HG03520 (cell line): ENCODE measurements at regions not wholly inside any gene's neighbourhood (a gene's known extent, or its start where the extent isn't known, plus 50 kb on each side); places are given as distances from the start of the nearest gene placed in this dataset.
"Not testable (repeated sequence)": the region's sequence is repeated elsewhere in the genome, so short reads cannot be mapped to it uniquely, and the experiment has no call there.

Experiments
- ATAC-seq: cut with Tn5 transposase; IDR thresholded peaks from one replicate; pipeline ENCODE4 v1.9.1; 2021; ENCODE audit warnings: mild to moderate bottlenecking, moderate library complexity; ENCODE audit not compliant: unreplicated experiment

DNA sequence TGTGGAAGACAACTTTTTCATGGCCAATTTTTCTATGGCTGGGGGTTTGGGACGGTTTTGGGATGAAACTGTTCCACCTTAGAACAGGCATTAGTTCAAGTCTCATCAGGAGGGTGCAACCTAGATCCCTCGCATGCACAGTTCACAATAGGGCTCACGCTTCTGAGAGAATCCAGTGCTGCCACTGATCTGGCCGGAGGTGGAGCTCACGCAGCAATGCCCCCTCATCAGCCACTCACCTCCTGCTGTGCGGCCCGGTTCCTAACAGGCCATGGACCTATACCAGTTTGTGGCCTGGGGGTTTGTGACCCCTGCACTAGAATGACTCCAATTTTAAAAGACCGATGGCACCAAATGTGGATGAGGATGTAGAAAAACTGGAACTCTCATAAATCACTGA, 127.2 kb upstream of the IER5L start:
- ATAC-seq: no peak

GRCh38 chr9:129301941-129302340, 123.9 kb upstream of the IER5L start:
- ATAC-seq: no peak

GRCh38 chr9:129296195-129296594, 118.1 kb upstream of the IER5L start:
- ATAC-seq: not testable (repeated sequence)

DNA sequence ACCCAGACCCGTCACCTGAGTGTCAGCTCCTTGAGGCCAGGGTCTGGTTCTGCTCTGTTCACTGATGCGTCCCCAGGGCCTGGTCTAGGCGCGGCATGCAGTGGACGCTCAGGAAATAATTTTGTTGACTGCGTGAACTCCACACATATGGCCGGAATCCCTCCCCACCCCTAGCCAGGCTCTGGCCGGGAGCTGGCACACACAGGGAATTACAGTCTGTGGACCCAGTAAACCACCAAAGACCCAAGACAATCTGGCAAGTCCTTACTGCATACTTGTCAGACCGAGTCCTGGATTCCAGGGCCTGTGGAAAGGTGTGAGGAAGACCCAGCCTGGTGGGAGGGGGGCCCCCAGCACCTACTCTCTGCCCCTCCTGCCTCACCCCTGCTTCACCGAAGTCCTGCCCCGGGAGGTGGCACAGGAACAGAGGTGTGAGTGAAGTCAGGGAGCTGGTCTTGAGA, 113.0 kb upstream of the IER5L start:
- no peak for ATAC-seq

DNA sequence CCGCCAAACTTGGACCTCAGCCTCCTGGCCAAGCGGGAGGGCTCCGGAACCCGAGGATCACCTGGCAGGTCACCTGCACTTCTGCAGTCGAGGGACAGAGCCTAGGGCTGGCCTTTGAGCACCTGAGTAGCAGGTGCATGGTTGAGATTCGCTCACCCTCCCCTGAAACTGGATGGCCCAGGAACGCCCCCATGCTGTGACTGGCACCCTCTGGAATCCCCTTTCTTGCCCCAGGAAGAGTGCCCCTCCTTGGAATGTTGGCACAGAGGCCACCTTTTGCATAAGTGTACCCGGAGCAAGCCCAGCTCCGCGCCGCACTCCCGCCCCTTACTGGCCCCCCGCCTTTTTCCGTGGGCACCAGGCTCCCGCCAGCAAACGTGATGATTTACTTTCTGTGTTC, 112.5 kb upstream of the IER5L start:
- no peak for ATAC-seq

DNA sequence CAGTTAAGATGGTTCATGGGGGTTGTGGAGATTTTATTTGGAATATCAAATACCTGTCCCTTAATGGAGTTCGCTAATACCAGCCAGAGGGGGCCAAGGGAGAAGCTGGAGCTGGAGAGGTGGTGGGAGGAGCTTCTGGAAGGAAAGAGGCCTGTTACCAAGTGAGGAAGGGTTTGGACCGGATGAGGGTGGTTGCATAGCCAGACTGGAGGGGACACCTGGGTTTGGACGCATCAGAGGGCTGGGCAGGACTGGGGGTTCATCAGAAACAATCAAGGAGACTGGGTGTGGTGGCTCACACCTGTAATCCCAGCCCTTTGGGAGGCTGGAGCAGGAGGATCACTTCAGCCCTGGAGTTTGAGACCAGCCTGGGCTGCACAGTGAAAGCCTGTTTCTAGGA, 111.8 kb upstream of the IER5L start:
- no peak for ATAC-seq

GRCh38 chr9:129289131-129289731, 111.2 kb upstream of the IER5L start:
- ATAC-seq: no peak

DNA sequence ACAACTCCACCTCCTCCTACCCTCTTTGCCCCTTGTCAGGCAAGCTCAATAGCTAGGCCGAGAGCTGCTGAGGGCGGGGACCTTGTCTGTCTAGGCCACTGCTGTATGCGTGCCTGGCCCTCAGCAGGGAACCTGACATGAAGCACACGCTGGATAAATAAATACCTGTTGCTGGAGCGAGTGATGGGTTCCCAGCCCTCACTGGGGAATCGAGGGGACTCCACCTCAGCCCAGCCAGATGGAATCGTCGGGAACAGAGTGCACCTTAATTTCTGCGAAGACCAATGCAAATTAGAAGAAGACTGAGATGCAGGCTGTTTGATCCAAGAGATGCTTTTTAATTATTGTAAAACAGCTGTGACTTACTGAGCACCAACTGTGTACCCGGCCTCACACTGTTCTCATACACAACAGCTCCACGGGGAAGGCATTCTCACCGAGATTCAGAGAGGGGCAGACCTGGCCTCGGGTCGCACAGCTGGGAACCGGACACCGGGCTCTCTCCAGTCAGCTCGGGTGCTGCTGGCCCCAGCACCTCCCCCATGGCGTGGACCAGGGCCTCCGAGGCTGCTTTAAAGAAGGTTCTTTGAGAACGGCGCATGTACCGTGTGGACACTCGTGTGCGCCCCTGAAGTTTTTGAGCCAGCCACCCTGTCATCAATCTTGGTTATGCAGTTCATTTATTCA, 109.7 kb upstream of the IER5L start:
- no peak for ATAC-seq

GRCh38 chr9:129285979-129286772, 108.1 kb upstream of the IER5L start:
- ATAC-seq: no peak

DNA sequence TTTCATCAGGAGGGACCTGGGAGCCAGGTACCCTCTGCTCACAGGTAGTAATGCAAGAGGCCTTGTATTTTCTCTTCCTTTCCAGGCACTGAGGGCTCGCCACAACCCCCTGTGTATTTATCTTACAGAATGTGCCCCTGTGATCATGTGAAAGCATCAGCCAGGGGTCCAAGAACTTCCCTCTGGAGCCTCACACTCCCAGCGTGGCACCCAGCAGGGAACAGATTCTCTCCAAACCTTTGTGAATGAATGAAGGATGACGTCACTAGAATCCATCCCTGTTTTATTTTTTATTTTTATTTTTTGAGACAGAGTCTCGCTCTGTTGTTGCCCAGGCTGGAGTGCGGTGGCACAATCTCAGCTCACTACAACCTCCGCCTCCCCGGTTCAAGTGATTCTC, 107.3 kb upstream of the IER5L start:
- no peak for ATAC-seq

DNA sequence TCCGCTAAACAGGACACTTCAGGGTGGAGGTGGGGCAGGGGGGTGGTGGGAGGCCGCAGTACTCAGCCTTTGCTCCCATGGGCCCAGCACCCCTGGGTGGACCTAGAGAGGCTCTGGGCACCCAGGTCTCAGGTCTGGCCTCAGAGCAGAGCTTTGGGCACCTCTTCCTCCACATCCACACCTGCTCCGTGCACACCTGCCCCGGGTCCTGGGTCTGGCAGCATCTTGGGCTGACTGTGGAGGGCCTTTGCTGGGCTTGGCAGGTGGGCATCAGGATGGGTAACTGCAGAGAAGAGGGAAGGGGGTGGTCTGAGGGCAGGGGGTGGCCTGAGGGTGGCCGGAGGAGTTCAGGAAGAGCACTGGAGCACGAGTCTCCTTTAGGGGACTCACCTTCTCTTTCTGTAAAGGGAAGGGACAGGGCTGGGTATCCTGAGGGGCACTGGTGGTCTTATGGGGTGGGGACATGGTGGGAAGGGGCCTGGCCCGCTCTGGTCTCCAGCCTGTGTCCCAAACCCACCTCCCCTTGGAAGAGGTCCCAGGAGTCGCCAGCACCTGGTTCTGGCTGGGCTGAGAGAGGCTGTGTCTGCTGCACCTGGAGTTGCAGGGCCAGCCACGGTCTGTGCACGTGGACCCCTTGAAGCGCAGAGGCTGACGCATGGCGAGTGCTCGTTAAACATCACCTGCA, 106.7 kb upstream of the IER5L start:
- no peak for ATAC-seq

GRCh38 chr9:129283705-129284606, 105.9 kb upstream of the IER5L start:
- ATAC-seq: no peak

DNA sequence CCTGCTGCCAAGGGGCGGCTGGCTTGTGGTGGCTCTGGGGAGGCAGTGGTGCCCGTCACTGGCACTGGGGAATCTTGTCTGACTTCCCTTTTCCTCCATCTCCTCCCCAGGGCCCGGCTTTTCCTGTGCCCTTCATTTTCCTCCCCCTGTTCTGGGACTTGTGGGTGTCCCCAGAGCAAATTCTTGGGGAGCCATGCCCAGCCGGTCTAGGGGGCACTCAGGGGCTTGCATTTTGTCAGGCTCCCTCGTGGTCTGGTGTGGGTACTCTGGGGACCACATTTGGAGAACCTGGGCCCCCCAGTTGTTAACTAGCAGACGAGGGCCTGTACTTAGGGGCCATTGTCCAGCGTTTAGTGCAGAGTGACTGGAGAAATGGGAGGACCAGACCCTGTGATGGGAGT, 105.2 kb upstream of the IER5L start:
- no peak for ATAC-seq

GRCh38 chr9:129282731-129283211, 104.7 kb upstream of the IER5L start:
- no peak for ATAC-seq

DNA sequence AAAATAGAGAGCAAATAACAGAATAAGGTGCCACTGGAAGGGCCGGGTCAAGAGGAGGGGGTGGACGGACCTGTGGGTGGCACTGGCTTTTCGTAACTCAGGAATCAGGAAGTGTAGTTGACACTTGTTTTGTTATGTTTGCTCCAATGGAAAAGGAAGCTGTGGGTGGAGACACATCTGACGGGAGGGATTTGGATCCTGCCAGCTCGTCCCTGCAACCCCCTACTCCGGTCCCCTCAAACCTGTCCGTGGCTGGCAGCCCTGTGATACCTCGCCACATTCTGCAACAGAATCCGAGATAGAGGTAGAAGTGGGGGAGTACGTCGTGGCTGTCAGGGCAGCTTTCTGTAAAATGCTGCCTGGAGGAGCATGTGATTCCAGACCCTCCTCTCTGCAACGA, 104.2 kb upstream of the IER5L start:
- no peak for ATAC-seq

- ATAC-seq: no peak
These were observed 103.6 kb upstream of the IER5L start for GRCh38 chr9:129281506-129282145.

DNA sequence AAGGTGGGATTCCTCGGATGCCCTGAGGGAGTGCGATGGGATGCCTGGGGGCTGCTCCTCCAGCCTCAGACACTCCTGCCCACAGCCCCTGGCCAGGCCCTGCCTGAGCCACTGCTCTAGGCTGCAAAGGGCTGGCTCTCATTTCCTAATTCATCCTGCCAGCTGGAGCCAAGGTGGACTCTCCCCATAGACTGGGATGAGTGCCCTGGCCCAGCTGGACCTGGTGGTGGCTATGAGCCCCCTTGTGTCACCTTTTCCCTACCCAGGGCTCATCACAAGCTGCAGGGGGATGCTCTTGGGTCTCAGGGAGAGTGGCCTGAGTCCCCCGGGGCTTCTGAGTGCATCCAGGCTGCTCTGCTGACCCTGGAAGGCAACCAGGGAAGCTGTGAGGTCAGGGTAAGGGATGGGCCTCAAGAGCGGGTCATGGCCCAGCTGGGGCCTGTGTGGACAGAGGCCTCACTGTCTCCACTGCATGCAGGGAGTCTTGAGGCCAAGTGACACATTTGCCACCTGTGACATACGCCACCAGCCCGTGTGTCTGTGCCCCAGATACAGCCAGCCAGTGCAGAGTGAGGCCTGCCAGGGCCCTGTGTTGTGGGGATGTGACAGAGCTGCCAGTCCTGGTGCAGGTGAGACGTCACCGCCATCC, 102.7 kb upstream of the IER5L start:
- no peak for ATAC-seq

DNA sequence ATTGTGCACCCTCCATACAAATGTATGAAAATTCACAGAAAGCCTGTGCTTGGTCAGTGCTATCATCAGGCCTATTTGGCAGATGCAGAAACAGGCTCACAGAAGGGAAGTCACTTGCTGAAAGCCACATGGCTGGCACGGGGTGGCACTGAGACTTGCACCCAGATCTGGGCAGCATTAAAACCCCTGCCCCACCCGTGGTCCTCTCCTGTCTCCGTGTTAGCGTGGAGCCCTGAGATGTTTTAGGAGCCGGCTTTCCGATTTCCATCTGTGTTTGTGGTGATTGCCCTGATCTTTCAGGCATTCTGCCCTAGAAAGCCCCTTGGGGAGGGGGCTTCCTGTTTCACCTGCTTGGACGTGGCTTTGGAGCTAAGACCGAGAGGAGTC, 102.2 kb upstream of the IER5L start:
- ATAC-seq: no peak
